ENCODE measurements at regions not wholly inside any gene's neighbourhood (a gene's known extent, or its start where the extent isn't known, plus 50 kb on each side); places are given as distances from the start of the nearest gene placed in this dataset.

DNA sequence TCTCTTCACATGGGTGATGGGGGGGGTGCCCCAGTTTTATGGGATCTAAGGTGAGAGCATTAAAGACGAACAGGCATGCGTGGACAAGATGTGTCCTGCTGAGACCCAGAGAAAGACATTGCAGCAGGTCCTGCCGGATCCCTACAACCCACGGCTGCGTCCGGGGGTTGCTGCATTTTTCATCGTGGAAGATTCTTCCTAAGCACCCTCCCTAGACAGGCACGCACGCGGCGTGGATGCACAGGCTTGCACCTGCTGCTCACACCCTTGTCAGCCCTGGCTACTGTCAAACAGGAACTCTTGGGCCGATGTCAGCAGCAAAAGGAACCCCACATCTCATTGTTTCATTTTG is 280.6 kb upstream of the RTL1 start:
- peak; percentile 17 for DNase-seq

- DNase-seq, result peak; percentile 16
These were observed 281.1 kb upstream of the RTL1 start for GRCh38 chr14:101184572-101184971.

- DNase-seq, result peak; percentile 25
These were observed 281.7 kb upstream of the RTL1 start for GRCh38 chr14:101185073-101185835.

DNA sequence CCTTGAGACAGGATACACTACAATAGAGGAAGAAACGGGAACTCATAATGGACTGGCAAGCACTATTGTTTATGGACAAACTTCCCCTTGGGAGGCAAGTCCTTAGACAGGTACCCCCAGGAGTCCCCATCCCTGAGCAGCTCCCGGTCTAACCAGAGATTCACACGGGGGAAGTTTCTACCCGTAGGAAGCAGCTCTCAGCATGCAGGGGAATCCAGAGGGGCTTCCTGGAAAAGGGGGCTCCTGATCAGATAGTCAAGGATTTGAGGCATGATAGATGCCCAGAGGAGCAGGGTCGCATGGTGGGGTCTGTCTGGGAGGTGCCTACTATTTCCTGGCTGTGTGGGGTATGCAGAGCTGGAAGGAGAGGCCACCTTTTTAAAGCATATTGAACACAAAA is 282.4 kb upstream of the RTL1 start:
- DNase-seq, result no peak

GRCh38 chr14:101186544-101186943 is 283.0 kb upstream of the RTL1 start:
- peak; percentile 19 for DNase-seq

DNA sequence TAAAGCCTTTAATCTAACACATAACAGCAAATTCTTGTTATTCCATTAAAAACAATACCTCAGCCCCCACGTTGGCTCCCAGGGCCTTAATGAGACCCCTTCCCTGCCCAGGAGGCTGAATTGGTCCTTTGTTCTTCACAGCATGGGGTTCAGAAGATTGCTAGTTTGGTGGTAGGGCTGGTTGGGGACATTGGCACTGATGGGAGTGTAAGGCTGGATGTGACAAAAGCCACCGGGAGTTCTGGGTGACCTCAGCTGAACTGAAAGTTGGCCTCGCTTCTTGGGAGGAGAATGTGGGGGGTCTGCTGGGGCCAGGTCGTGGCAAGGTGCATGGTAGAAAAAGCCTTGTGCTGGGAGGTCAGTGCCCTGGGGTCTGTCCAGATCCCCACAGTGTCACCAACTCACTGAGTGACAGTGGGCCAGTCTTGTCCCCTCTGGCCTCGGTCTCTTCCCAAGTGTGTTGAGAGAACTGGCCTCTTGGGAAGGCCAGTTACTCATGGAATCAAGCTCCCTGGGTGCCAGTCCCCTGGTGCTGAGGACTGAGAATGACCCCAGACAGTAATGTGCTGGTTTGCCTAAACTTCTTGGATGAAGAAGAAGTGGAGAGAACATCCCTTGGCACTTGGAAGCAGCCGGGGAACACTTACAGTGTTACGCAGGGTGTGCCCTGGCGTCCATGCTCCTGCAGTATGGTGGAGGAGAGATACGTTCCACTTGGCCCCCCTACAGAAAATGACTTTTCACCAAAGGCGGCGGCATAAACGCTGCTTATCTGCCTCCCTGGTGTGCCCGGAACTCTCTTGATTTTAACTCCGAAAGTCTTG is 283.7 kb upstream of the RTL1 start:
- DNase-seq, result peak; percentile 25

DNA sequence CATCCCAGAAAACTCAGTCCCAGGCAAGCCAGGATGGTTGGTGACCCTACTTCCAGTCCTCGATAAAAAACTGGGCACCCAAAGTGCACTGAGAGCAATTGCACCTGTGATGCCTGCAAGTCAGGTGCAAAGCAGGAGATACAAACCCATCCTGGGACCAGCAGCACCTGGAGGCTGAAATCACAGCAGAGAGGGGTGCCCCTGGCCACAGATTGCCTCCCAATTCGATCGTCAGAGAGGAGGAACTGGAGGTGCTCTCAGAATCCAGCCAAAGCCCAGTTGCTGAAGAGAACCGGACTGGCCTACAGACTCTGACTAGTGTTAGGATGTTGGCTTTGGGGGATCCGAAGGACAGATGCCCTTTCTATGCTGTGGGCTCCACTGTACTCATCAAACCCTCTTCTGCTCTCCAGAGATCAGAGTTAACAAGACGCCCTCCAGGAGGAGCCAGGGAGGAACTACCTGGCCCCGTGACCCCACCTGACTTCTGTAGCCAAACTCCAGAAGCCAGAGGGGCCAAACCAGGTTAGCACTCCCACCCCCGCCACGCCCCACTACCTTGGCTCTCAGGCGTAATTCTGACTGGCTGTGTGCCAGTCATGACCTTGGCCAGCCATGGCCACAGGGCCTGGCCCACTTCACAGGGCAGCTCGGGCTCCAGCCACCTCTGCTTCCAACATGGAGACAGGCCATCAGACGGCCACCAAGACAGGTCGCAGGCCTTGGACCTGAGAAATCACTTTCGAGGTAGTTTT is 284.5 kb upstream of the RTL1 start:
- peak; percentile 10 for DNase-seq

DNA sequence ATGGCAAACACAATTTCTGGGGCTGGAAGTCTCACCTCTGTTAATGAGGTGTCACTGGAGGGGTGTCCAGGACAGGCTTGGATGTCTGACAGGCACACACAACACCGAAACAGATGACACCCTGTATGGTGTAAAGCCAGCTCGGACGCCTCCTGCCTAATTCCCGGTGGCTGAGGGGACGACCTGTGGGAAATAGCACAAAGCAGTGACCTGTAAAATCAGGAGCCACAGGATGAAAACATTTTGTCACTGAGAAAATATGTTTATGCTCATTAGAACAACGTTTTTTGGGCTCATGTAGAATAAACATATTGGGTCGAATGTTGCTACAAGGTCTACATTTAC is 285.0 kb upstream of the RTL1 start:
- DNase-seq, result peak; percentile 19

- no peak for DNase-seq
These were observed 285.7 kb upstream of the RTL1 start for GRCh38 chr14:101189266-101189665.

GRCh38 chr14:101189962-101190560 is 286.5 kb upstream of the RTL1 start:
- peak; percentile 5 for DNase-seq

- no peak for DNase-seq
These were observed 287.7 kb upstream of the RTL1 start for GRCh38 chr14:101191101-101191720.

DNA sequence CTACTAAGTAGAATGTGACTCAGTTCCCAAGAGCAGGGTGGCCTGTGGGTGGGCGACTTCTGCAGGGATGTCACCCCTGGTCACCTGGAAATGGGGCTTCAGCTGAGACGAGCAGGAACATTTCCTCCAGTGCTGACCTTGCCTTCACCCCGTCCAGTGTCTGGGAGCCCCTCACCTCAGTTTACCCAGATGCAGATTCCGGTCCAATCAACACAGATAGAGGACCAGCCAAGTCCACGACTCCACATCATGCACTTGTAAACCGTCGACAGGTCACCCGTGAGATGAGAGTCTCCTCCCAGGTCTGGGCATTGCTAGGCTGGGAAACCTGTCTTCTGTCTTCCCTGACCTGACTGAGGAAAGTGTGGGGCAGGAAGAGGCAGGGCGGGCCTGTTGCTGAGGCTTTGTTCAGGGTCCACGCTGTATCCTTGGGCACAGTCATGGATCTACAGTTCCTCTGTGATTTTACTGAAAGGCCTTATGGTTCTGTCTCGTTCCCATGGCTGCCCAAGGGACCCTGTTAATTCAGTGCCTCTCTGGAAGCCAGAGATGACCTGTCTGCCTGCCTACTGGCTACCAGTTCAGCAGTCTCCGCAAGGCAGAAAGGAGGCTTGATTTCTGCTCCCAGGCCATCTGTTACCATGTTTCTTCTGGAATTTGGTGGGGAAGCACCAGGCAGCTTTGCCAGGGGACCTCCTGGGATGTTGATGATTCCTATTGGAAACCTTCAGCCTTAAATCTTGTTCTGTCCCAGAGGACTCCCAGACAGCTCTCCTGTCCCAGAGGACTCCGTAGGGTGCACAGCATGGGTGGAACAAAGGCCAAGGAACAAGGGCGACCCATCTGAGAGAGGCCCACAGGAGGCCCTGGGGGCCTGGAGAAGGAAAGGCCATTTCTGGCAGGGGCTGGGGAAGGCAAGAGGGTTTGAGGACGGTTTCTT is 288.5 kb upstream of the RTL1 start:
- peak; percentile 21 for DNase-seq

DNA sequence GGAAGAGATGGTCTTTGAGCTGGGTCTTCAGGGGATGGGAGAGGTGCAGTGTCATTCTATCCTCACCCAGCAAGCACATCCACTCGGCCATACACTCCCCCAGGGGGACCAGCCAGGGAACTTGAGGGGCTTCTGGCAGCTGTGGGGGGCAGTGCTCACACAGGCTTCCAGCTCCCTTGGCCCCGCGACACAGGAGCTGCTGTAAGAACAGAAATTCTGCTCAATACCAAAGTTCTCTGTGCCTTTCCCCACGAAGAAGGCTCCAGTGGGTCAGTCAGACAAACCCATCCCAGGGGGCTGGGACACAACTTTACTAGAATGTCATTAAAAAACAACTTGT is 289.1 kb upstream of the RTL1 start:
- peak; percentile 20 for DNase-seq

GRCh38 chr14:101193106-101193844 is 289.8 kb upstream of the RTL1 start:
- DNase-seq, result peak; percentile 27

DNA sequence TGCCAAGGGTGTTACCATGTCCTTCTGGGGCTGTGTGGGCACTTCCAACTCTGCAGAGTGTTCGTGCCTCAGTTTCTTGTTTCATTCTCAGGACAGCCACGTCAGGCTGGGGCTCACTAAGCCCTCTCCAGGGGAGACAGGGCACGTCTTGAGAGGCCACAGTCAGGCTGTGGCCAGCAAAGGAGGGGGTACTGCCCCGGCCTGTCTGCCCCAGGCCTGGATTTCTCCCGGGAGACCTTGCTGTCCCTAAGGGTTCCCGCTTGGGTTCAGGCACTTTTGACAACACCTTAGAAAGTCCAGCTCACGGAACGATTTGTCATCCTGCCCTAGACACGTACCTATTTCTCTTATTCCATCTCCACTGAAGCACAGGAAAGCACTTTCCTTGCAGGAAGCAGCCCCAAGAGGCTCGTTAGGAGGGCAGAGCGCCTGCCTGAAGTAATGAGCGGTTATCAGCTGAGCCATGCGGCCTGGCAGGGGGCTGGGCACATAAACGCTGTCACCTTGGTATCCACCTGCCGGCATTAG is 290.4 kb upstream of the RTL1 start:
- no peak for DNase-seq

- DNase-seq, result peak; percentile 28
These were observed 291.1 kb upstream of the RTL1 start for GRCh38 chr14:101194373-101195308.

DNA sequence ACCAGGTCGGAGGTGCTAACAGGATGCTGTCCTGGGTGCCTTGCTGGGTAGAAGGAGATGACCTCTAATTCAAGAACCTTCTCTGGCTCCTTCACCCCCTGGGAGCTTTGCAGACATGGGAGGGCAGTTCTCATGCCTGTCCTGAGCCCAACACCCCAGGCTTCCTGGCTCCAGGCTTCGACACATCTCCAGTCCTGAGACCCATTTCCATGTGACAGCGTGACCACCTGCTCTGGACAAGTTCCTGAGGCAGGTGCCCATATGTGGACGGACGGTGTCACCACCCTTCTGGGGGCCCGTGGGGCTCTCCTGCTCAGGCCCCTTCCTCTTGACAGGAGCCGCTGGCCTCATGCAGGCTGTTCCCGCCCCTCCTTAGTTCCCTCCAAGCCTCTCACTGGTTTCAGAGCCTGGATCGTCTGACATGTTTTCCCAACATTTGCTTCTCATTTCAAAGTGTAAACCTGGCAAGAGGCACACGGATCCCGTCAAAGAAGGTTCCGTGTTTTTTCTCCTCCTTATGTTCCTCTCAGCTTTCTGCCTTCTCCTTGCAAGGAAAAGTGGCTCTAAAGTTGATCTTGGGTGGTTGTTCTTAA is 291.9 kb upstream of the RTL1 start:
- DNase-seq, result peak; percentile 61

DNA sequence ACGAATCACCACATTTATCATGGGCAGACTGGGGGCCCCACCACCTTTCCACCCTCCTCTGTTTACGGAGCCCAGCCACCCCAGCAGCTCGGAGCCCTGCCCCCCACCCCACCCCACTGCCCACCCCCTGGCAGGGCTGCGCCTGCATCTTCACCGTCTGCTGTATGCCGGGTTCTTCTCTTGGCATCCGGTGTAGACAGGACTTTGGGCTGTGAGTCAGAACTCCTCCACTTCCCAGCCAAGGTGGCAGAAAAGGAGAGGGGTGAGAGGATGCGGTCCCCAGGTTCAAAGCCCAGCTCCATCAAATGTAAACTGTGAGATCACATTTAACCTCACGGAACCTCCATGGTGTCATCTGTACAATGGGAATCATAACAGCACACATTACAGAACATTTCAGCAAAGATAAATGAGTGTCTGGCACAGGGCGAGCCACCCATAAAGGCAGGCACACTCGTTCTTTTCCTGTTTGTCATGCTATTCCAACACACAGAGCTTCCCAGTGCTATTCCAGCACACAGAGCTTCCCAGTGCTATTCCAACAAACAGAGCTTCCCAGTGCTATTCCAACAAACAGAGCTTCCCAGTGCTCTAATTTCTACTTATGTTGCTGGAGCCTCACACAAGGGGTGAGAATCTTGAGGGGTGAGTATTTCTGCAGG is 292.7 kb upstream of the RTL1 start:
- DNase-seq, result peak; percentile 8

All from left hindlimb (tissue), 1 donor.